22Rv1 (cell line): ENCODE measurements at regions not wholly inside any gene's neighbourhood (a gene's known extent, or its start where the extent isn't known, plus 50 kb on each side); places are given as distances from the start of the nearest gene placed in this dataset.

Source experiments
- ZFX ChIP-seq: fragments of 450-650 bp; IDR thresholded peaks from 2 replicates; pipeline ENCODE4 v1.6.1; 2017; ENCODE audit warnings: antibody characterized with exemption, borderline replicate concordance
- TF ChIP-seq, protein P1 (sequence below): fragments of 450-650 bp; IDR thresholded peaks from 2 replicates; pipeline ENCODE4 v1.5.1; 2017; ENCODE audit warnings: mild to moderate bottlenecking

DNA sequence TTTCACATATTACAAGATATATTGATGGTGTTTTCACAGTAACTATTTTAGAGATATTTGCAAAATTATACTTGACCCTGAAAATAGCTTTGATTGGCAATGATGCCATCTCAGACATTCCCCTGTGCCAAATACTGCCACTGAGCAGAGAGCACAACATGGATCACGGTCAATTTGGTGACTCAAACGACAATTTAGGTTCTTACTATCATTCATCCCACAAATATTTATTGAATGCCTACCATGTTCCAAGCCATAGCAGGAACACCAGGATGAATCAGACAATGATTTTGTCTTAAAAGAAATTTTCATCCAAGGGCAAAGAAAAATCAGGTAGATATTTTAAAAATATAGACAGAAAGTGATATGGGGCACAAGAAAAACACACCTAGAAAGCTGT lies 153.2 kb upstream of the ADO start:
- TF ChIP-seq, protein P1, sequence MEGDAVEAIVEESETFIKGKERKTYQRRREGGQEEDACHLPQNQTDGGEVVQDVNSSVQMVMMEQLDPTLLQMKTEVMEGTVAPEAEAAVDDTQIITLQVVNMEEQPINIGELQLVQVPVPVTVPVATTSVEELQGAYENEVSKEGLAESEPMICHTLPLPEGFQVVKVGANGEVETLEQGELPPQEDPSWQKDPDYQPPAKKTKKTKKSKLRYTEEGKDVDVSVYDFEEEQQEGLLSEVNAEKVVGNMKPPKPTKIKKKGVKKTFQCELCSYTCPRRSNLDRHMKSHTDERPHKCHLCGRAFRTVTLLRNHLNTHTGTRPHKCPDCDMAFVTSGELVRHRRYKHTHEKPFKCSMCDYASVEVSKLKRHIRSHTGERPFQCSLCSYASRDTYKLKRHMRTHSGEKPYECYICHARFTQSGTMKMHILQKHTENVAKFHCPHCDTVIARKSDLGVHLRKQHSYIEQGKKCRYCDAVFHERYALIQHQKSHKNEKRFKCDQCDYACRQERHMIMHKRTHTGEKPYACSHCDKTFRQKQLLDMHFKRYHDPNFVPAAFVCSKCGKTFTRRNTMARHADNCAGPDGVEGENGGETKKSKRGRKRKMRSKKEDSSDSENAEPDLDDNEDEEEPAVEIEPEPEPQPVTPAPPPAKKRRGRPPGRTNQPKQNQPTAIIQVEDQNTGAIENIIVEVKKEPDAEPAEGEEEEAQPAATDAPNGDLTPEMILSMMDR: no peak
- TF ChIP-seq ZFX: no peak
